GM18858 (cell line): ENCODE measurements at regions not wholly inside any gene's neighbourhood (a gene's known extent, or its start where the extent isn't known, plus 50 kb on each side); places are given as distances from the start of the nearest gene placed in this dataset.
"Not testable (repeated sequence)": the region's sequence is repeated elsewhere in the genome, so short reads cannot be mapped to it uniquely, and the experiment has no call there.

Experiments used
- ATAC-seq: cut with Tn5 transposase; IDR thresholded peaks from one replicate; pipeline ENCODE4 v1.9.1; 2021; ENCODE audit not compliant: unreplicated experiment

DNA sequence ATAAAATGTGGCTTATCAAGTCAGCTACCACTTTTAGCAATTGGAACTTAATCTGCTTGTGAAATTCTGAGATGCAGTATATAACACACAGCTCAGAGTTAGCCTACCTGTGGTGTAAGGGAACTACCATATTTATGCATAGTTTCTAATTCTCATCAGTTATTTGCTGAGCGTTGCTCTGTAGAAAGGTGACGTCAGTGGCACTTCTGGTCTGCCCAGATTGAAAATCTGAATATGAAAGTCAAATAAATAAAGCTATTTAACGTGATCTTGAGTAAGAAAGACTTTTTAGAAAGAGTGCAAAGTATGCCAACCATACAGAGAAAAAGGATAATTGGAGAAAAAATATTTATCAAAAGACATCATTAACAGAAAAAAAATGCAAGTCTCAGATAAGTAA lies 938.9 kb upstream of the NOVA1 start:
- no peak for ATAC-seq

DNA sequence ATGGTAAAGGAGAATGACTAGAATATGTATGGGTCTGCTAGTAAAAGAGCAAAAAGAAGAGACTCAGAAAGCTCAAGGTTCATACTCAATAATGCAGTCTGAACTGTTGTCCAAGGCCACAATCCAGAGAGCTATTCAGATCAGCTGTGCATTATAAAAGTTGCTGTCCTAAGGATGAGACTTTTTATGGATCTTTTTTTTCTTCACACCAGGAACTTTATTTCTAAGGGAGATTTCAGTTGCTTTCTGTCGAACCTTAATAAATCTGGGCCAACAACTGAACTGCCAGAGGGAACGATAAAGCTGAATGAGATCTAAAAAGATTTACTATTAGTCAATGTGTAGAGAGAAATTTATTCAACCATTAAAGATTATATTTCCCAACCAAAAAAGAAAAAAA lies 948.3 kb upstream of the NOVA1 start:
- no peak for ATAC-seq

- no peak for ATAC-seq
These were observed 956.0 kb upstream of the NOVA1 start for GRCh38 chr14:27553790-27554189.

GRCh38 chr14:27557445-27557844 lies 959.6 kb upstream of the NOVA1 start:
- ATAC-seq, result no peak

- no peak for ATAC-seq
These were observed 962.0 kb upstream of the NOVA1 start for GRCh38 chr14:27559848-27560247.

- no peak for ATAC-seq
These were observed 969.1 kb upstream of the NOVA1 start for GRCh38 chr14:27566843-27567382.

GRCh38 chr14:27573018-27573417 lies 975.2 kb upstream of the NOVA1 start:
- no peak for ATAC-seq

DNA sequence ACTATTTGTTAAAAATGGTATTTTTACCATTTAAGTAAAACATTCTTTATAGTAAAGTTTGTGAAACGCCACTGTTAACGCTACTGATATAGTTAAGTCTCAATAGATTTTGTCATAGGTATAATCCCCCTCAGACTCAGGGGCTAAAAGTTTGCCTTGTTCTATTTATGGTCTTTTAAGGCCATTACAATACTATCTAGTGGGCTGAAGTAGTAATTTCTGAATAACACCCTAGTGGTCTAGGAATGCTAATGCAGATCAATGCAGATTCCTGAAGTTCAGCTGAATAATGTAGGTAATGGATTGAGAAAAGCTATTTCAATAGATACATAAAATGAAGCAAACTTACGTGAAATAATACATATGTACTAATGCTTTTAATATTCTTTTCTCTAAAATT lies 989.3 kb upstream of the NOVA1 start:
- no peak for ATAC-seq

DNA sequence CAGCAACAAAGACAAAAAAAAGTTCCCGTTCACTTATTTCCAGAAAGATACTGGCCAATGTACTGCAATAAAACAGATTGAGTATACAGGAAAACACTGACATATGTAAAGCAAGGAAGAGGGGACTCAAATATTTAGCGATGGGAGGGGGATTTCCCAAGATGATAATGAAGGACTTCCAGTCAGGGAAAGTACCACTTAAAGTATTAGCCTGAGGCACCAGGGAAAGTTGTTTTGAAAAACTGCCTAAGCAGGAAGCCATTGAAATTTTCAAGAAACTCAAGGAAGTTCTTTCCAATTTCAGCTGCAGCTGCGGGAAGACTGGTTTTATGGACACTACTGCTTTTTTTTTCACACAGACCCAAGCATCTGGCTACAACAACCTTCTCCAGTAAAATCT lies 1007.4 kb upstream of the NOVA1 start:
- no peak for ATAC-seq

GRCh38 chr14:27608377-27608776 lies 1010.5 kb upstream of the NOVA1 start:
- no peak for ATAC-seq

DNA sequence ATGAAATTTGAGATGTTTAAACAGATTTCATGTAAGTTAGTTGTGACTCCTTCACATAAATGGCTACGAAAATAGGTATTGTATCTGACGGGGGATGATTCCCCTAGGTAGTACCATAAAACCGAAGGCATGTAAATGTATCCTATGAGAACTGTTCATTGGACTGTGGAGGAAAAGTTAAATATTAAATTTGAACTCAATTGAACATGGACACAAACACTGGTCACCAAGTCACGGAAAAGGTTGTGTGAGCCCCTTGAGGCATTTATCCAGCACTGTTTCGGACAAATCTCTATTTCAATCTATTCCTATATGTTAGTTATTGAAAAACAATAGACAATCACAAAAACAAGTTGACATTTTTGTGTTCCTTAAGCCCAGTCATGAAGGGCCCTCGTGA lies 1014.3 kb upstream of the NOVA1 start:
- ATAC-seq, result no peak

- ATAC-seq, result no peak
These were observed 1015.3 kb upstream of the NOVA1 start for GRCh38 chr14:27613102-27613501.

- ATAC-seq, result no peak
These were observed 1025.9 kb upstream of the NOVA1 start for GRCh38 chr14:27623782-27624181.

- ATAC-seq, result no peak
These were observed 1036.5 kb upstream of the NOVA1 start for GRCh38 chr14:27634056-27634970.

DNA sequence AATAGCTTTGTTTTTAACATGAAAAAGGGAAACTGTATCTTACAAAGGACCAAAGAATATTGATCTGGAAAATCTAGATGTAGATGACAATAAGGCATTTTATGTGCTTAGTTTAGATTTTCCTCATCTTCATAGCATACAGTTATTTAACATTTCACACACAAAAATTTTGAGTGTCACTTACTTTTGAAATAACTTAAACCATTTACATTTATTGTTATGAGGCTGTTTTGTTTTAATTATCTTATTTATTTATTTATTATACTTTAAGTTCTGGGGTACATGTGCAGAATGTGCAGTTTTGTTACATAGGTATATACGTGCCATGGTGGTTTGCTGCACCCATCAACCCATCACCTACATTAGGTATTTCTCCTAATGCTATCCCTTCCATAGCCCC lies 1042.9 kb upstream of the NOVA1 start:
- not testable (repeated sequence) for ATAC-seq

- no peak for ATAC-seq
These were observed 1044.5 kb upstream of the NOVA1 start for GRCh38 chr14:27642251-27642866.

DNA sequence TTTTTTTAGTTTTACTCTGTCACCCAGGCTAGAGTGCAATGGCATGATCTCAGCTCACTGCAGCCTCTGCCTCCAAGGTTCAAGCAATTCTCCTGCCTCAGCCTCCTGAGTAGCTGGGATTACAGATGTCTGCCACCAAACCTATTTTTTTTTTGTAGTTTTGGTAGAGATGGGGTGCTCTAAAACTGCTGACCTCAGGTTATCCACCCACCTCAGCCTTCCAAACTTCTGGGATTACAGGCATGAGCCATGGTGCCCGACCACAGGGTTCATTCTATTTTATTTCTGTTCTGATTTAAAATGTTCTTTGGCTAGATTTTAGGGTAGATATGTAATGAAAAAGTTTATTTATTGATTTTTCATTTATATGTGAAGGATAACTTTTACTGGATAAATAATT lies 1062.8 kb upstream of the NOVA1 start:
- no peak for ATAC-seq

DNA sequence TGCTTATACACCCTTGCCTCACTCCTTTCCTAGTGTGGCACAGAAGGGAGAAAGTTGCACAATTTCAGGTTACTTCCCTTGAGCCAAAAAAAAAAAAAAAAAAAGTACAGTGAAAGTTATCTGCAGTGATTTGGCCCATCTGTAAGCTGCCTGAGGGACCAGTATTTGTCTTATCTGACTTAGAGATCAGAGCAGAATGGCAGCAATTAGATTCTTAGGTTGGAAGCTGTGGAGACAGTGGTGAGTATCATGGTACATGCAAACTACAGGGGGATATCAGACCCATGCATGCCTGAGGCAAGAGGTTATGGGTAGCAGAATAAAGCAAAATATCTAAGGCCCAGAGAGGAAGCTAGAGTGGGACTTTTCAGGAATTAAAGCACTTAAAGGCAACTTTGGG lies 1070.7 kb upstream of the NOVA1 start:
- ATAC-seq, result no peak

DNA sequence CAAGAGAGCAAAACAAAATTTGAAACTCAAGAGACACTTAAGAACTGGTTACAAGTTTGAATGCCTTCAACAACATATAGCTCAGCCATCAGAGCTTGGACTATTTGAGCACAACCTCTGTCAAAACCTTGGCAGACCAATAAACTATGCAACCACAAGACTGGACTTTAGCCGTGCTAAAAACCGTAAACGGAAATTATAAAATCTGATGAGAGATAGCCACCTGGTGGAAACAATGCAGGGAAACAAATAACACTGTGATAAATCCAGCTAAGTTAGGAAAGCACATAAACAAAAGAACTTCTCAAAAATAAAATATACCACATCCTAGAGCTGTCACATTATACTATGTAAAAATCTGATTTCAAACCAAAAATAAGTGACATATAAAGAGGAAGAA lies 1074.2 kb upstream of the NOVA1 start:
- ATAC-seq, result no peak

- not testable (repeated sequence) for ATAC-seq
These were observed 1075.2 kb upstream of the NOVA1 start for GRCh38 chr14:27672811-27673737.

GRCh38 chr14:27686137-27686536 lies 1080.5 kb upstream of the FOXG1 start:
- no peak for ATAC-seq
